ENCODE measurements at regions not wholly inside any gene's neighbourhood (a gene's known extent, or its start where the extent isn't known, plus 50 kb on each side); places are given as distances from the start of the nearest gene placed in this dataset.

DNA sequence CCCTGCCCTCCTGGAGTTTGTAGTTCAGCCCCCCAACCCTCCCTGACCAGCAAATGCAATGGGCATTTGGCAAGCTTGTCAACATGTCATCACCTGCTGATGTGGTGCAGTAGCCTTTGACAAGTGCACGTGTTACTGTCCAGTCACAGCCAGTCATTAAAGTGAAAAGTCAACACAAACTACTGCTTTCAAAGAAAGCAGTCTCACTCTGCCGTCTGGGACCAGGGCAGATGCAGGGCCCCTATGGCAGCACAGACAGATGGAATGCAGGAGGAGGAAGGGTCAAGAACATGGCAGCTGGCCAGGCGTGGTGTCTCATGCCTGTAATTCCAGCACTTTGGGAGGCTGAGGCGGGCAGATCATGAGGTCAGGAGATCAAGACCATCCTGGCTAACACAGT lies 222.4 kb upstream of the OSR1 start:
- TF ChIP-seq, protein P1, sequence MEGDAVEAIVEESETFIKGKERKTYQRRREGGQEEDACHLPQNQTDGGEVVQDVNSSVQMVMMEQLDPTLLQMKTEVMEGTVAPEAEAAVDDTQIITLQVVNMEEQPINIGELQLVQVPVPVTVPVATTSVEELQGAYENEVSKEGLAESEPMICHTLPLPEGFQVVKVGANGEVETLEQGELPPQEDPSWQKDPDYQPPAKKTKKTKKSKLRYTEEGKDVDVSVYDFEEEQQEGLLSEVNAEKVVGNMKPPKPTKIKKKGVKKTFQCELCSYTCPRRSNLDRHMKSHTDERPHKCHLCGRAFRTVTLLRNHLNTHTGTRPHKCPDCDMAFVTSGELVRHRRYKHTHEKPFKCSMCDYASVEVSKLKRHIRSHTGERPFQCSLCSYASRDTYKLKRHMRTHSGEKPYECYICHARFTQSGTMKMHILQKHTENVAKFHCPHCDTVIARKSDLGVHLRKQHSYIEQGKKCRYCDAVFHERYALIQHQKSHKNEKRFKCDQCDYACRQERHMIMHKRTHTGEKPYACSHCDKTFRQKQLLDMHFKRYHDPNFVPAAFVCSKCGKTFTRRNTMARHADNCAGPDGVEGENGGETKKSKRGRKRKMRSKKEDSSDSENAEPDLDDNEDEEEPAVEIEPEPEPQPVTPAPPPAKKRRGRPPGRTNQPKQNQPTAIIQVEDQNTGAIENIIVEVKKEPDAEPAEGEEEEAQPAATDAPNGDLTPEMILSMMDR (IDR thresholded peaks at IDR 0.05) = no peak
- TF ChIP-seq POLR2AphosphoS5 (IDR thresholded peaks at IDR 0.05) (no peak), POLR2A (IDR thresholded peaks at IDR 0.05) (no peak), EP300 (IDR thresholded peaks at IDR 0.05) (no peak)
- WGBS, 2 donors (ENCODE audit: low coverage in 1 of 2) = 55 to 56% methylated on average over 3 to 4 of the region's 4 CpGs
- no peak overlapping the region for H3K4me3 ChIP-seq
- no peaks in the 10 kb centered on the region for H3K9me3 ChIP-seq
- no peaks in the 10 kb centered on the region for H3K36me3 ChIP-seq
- H3K27me3 ChIP-seq = no peaks in the 10 kb centered on the region
- ATAC-seq = no peak
- H3K27ac ChIP-seq = no peak overlapping the region
- no peaks in the 10 kb centered on the region for H3K4me1 ChIP-seq

DNA sequence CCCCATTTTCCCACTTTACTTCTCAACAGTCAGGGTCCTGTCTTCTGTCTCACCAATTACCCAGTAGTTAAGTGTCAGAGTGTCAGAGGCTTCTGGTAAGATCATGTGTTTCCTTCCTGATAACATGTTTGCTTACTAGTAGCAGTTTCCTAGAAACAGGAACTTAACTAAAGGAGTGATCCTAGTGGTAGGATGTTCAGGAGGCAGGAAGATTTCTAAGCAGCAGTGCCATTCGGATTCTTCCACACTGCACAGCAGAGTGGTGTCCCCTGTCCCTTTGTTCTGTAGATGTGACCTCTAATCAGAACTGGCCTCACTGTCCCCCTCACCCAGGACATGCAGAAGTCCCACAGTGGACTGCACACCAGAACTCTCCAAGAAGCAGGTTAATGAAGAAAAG lies 221.8 kb upstream of the OSR1 start:
- no peak overlapping the region for H3K27ac ChIP-seq
- no peaks in the 10 kb centered on the region for H3K27me3 ChIP-seq
- TF ChIP-seq EP300 (IDR thresholded peaks at IDR 0.05) (no peak), POLR2A (IDR thresholded peaks at IDR 0.05) (no peak), POLR2AphosphoS5 (IDR thresholded peaks at IDR 0.05) (no peak)
- TF ChIP-seq, protein P1 (IDR thresholded peaks at IDR 0.05) = no peak
- H3K36me3 ChIP-seq = no peaks in the 10 kb centered on the region
- peaks cover 0 to under 1% (median 0%) of the 10 kb centered on the region in 3 donors for H3K4me1 ChIP-seq
- no peak overlapping the region for H3K4me3 ChIP-seq
- WGBS, 2 donors (ENCODE audit: low coverage in 1 of 2) = 58 to 89% methylated on average over 1 of the region's 1 CpG
- no peak for ATAC-seq
- H3K9me3 ChIP-seq = no peaks in the 10 kb centered on the region

DNA sequence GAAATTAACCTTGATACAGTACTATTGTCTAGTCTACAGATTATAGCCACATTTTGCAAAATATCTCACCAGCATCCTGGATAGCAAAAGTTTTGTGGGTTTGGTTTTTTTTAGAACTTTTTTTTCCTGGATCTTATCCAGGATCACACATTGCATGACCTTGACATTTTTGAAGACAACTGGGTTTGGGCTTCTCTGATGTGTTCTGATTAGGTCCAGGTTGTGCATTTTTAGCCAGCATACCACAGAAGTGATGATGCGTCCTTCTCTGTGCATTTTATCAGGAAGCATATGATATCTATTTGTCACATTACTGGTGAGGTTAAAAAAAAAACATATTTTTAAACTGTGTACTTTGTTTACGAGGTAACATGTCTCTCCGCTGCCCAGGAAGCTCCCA lies 221.0 kb upstream of the OSR1 start:
- no peak overlapping the region for H3K4me3 ChIP-seq
- H3K4me1 ChIP-seq = peaks cover 0 to 9% (median 0%) of the 10 kb centered on the region in 3 donors
- H3K36me3 ChIP-seq = no peaks in the 10 kb centered on the region
- no peak overlapping the region for H3K27ac ChIP-seq
- no peaks in the 10 kb centered on the region for H3K9me3 ChIP-seq
- TF ChIP-seq EP300 (IDR thresholded peaks at IDR 0.05) (no peak), POLR2A (IDR thresholded peaks at IDR 0.05) (no peak), POLR2AphosphoS5 (IDR thresholded peaks at IDR 0.05) (no peak)
- TF ChIP-seq, protein P1 (IDR thresholded peaks at IDR 0.05) = no peak
- 75 to 86% methylated on average over 2 of the region's 3 CpGs for WGBS, 2 donors (ENCODE audit: low coverage in 1 of 2)
- no peaks in the 10 kb centered on the region for H3K27me3 ChIP-seq
- ATAC-seq = no peak

DNA sequence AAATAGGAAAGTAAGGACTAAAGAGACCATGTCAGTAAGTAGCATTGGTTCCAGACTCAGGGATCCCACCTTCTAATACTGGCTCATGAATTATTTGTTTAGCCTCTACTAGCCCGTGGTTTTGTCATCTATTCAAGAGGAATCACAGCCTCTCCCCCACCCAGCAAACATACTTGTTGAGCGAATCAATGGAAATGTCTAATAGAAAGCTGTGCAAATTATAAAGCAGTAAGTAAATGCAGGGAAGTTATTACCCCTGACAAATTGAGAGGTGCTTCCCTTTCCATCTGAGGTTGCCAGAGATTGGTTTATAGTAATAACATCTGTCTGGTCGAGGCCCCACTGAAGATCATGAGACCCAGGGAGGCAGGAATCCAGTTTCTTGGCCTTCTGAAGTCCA lies 219.3 kb upstream of the OSR1 start:
- Histone ChIP-seq H3K36me3 (no peaks in the 10 kb centered on the region), H3K4me1 (peaks cover 0 to 17% (median 0%) of the 10 kb centered on the region in 3 donors), H3K4me3 (no peak overlapping the region), H3K27ac (no peak overlapping the region), H3K27me3 (no peaks in the 10 kb centered on the region), H3K9me3 (no peaks in the 10 kb centered on the region)
- TF ChIP-seq POLR2AphosphoS5 (IDR thresholded peaks at IDR 0.05) (no peak), EP300 (IDR thresholded peaks at IDR 0.05) (no peak), POLR2A (IDR thresholded peaks at IDR 0.05) (no peak)
- TF ChIP-seq, protein P1 (IDR thresholded peaks at IDR 0.05) = no peak
- WGBS, 2 donors (ENCODE audit: low coverage in 1 of 2) = 53 to 62% methylated on average over 3 of the region's 3 CpGs
- no peak for ATAC-seq

DNA sequence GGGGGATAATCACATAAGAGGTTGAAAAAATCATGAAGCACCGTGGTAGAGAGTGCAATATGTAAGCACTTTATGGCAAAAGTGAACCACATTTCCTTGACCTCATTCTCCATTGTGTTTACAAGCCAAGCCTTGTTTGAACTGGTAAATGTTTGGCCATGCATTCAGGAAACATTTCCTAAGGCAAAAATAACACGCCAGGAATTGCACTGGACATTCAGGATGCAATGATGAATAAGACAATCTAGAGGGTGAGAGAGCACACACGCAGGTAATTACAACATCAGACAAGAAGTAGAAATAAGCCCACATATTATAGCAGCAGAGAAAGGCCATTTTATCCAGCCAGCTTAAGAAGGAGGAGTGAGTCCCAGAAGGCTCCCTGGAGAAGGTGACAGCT lies 218.0 kb upstream of the OSR1 start:
- Histone ChIP-seq H3K4me3 (no peak overlapping the region), H3K9me3 (no peaks in the 10 kb centered on the region), H3K27ac (no peak overlapping the region), H3K36me3 (no peaks in the 10 kb centered on the region), H3K27me3 (no peaks in the 10 kb centered on the region), H3K4me1 (peaks cover 0 to 28% (median 0%) of the 10 kb centered on the region in 3 donors)
- TF ChIP-seq, protein P1 (IDR thresholded peaks at IDR 0.05) = no peak
- TF ChIP-seq POLR2AphosphoS5 (IDR thresholded peaks at IDR 0.05) (no peak), EP300 (IDR thresholded peaks at IDR 0.05) (no peak), POLR2A (IDR thresholded peaks at IDR 0.05) (no peak)
- WGBS, 2 donors (ENCODE audit: low coverage in 1 of 2) = 63 to 67% methylated on average over 2 to 3 of the region's 3 CpGs
- no peak for ATAC-seq
